Retina (tissue), 1 donor: ENCODE measurements at regions not wholly inside any gene's neighbourhood (a gene's known extent, or its start where the extent isn't known, plus 50 kb on each side); places are given as distances from the start of the nearest gene placed in this dataset.

ENCODE experiments used
- DNase-seq: peaks from one replicate; pipeline ENCODE4 v3.0.0-alpha.2; 2016

DNA sequence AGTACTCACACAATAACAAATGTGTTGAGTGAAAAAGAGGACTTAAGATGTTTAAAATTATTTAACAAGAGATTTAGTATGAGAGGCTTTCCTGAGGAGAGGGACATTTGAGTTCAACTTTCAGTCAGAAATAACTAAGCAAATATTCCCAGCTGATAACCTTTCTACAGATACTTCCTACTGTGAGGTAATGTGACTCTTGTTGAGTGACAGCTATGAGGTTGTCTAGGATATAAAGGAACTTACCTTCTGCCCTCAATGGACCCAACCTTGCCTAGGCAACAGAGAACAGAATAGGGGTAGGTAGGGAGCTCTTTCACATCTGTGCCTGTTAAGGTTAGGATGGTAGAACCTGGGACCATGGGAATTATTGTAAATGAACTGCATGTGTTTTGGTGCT is 54.7 kb downstream of the GLUD2 start:
- no peak for DNase-seq

DNA sequence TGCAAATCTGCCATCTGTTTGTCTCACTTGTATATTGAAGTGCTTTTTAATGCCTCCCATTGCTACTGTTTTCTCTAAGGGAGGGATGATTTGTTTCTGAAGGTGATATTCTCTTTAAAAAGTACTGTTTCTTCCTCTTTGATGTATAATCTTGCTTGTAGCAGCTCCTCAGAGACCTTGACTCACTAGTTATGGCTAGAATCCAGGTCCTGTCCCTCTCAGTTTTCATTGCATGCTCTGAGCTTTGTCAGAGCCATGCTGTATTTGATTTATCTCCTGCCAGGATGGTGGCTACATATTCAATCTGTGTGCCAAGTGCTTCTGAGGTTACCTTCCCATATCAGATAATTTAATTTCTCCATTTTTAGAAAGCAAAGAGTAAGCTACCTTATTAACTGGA is 56.0 kb downstream of the GLUD2 start:
- DNase-seq: no peak

- no peak for DNase-seq
Observed at GRCh38 chrX:121106484-121107235, 59.2 kb downstream of the GLUD2 start.

- no peak for DNase-seq
Observed at GRCh38 chrX:121109986-121110385, 62.6 kb downstream of the GLUD2 start.

DNA sequence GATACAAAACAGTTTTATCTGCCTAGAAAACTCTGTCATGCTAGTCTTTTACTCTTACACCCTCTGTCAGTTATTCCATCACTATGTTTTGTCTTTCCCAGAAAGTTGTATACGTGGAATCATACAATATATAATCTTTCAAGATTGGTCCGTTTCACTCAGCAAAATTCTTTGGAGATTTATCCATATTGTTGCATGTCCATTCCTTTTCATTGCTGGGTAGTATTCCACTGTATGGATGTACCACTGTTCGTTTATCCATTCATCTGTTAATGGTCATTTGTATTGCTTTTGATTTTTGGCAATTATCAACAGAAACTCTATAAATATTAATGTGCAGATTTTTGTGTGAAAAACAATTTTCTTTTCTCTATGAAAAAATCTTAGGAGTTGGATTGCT is 63.1 kb downstream of the GLUD2 start:
- DNase-seq: no peak

- no peak for DNase-seq
Observed at GRCh38 chrX:121114691-121115090, 67.3 kb downstream of the GLUD2 start.

DNA sequence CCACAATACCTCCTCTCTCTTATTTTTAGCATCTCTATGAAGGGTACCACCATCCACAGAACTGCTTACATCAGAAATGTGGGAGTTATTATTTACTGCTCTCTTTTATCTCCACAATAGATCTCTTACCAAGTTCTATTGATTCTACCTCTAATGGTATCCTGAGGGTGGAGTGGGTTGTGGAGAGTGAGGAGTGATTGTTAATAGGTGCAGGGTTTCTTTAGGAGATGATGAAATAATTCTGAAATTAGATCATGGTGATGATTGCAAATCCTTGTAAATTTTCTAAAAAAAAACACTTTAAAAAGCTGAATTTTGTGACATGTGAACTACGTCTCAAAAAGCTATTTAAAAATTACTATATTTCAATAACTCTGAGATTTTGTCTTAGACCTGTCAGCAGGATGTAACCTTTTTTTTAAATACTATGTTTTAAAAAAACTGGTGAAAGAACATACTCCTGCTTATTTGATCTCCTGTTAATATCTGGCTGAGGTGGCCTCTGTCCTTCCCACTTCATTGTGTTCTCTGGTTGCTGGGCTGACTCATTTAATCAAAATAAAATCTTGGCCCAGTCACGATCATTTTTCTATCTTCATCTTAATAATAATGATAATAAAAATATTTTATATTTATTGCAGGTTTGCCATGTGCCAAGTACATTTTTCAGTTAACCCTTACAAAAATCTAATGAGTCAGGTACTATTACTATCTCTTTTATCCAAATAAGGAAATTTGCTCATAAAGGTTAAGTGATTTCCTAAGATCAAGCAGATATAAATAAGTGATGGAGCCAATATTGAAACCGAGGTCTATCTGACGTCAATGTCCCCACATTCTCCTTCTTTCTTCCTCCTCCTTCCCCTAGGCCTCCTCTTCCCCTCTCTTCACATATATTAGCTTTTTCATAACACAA is 73.5 kb downstream of the GLUD2 start:
- no peak for DNase-seq

GRCh38 chrX:121122332-121122731 is 74.9 kb downstream of the GLUD2 start:
- no peak for DNase-seq

- no peak for DNase-seq
Observed at GRCh38 chrX:121128925-121129877, 81.8 kb downstream of the GLUD2 start.

- no peak for DNase-seq
Observed at GRCh38 chrX:121132675-121133074, 85.3 kb downstream of the GLUD2 start.

DNA sequence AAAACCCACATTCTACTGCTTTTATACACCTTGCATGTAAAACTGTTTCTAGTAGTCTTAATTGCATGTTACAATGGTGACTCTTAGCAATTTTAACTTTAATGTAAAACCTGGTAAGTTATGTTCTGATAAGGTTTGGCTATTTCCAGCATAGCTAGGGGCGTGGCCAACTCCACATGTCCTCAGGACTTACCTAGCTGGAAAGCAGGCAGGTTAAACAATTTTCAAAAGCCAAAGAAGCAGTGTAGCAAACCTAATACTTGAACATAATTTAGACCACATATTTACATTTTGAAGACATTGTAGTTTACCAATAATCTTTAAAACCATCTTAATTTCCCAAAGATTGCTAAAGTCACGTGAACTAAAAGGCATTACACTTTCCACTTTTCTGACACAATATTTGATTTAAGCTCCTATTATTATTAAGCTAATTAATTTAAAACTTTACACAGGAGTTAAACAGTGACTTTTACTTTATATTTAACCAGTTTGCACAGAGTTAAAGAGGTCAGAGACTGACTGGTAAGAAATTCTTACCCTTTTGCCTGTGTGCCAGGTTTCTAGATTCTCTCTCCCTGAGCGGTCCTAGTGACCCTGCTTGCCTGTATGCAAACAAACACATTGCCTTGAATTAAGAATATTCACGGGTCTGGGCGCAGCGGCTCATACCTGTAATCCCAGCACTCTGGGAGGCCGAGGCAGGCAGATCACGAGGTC is 88.2 kb downstream of the GLUD2 start:
- DNase-seq: no peak

DNA sequence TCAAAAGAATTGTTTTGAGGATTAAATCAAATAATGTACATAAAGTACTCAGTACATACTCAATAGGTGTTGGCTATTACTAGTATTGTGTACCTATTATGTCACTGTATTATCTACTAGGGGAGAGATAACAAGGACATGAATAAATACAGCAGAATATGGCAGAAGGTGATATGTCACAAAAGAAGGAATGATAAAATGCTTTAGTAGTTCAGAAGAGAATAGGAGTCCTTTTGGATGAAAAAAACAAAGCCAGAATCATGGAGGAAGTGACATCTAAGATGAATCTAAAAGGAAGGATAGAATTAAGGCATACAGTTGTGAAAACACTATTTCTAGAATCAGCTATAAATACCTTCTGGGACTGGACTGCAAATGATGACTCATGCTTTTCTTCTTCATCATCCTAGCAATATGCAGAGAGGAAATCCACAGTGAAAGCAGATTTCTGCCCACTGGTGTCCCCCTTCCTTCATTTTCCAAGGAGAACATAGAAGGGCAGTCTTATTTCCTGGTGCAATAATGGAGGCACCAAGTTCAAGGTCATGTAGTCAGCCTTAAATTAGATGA is 98.7 kb downstream of the GLUD2 start:
- no peak for DNase-seq

GRCh38 chrX:121150217-121150616 is 102.8 kb downstream of the GLUD2 start:
- DNase-seq: no peak

GRCh38 chrX:121151293-121151692 is 103.9 kb downstream of the GLUD2 start:
- no peak for DNase-seq

- no peak for DNase-seq
Observed at GRCh38 chrX:121154858-121155404, 107.5 kb downstream of the GLUD2 start.

DNA sequence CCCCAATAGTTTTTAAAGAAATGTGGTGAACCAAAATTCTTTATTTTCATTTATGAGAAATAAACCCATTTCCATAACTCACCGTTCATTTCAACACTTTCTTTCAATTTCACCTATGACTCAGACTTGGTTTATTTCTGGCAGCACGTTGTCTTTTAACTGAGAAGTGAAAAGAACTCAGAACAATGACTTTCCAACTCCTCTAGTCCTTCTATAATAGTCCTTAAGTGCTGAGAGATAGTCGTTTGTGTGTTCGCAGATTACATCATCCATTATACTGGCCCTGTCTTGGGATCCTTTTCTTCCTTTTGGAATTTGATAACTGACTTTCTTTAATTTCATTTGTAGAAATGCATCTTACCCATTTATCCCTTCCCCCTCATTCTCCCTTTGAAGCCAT is 113.6 kb downstream of the GLUD2 start:
- no peak for DNase-seq

- DNase-seq: no peak
Observed at GRCh38 chrX:121161501-121161933, 114.1 kb downstream of the GLUD2 start.

- DNase-seq: no peak
Observed at GRCh38 chrX:121163443-121163842, 116.0 kb downstream of the GLUD2 start.

GRCh38 chrX:121165930-121166359 is 118.5 kb downstream of the GLUD2 start:
- DNase-seq: no peak

DNA sequence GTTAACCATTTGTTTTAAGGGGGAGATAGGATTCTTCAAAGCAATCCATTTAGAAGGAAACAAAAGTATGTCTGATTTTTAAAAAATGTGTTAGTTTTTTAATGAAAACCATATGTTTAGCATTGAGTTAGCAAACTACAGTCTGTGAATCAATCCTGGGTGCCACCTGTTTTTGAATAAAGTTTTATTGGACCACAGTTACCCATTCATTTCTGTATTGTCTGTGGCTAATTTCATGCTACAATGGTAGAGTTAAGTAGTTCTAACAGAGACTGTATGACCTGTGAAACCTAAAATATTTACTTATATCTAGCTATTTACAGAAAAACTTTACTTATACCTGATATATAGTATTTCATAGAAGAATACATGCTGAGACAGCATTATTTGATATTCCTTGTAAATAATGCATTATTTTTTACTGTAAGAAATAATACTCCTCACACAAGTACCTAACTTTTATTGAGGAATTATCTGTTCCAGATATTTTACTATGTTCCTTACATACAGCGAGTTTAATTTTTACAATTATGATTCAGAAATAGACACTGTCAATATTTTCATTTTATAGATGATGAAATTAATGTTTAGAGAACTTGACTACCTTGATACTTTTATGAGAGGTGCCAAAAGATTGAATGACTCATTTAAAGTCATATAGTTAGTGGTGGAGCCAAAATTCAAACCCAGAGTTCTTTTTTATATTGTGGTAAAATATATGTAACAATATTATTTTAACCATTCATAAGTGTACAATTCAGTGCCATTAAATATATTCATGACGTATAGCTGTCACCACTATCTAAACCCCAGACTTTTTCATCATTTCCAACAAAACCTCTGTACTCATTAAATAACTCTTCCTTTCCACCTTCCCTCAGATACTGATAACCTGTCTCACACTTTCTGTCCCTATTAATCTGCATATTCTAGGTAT is 122.0 kb downstream of the GLUD2 start:
- DNase-seq: no peak
